Adrenal gland (tissue), 9 donors: ENCODE measurements at regions not wholly inside any gene's neighbourhood (a gene's known extent, or its start where the extent isn't known, plus 50 kb on each side); places are given as distances from the start of the nearest gene placed in this dataset.

Experiments
- DNase-seq, 7 donors: peaks; one replicate each; pipeline ENCODE4 v3.0.0-alpha.2; 2019 to 2020
- H3K27ac ChIP-seq, 5 donors: fragments of 200-600 bp; sonication (generic) in 4 of 5; 1 replicate in 3 of 5; 2 replicates in 2 of 5; pipeline versions ENCODE4 v1.5.1 to v1.8.0; 2016 to 2020; ENCODE audit warnings: mild to moderate bottlenecking in 1 of 5
- H3K27me3 ChIP-seq: fragments of 200-600 bp; 2 replicates; pipeline ENCODE4 v1.8.0; 2021
- H3K36me3 ChIP-seq, 2 donors: fragments of 200-600 bp; replicated peaks in 1 of 2; 1 replicate in 1 of 2; 2 replicates in 1 of 2; pipeline versions ENCODE4 v1.5.1 to v1.8.0; 2018 to 2022
- H3K4me1 ChIP-seq, 2 donors: fragments of 200-600 bp; replicated peaks in 1 of 2; 1 replicate in 1 of 2; 2 replicates in 1 of 2; pipeline versions ENCODE4 v1.5.1 to v1.8.0; 2018 to 2021
- H3K4me3 ChIP-seq, 4 donors: fragments of 200-600 bp; sonication (generic) in 3 of 4; one replicate each; pipeline ENCODE4 v1.5.1; 2016 to 2018
- H3K9me3 ChIP-seq, 3 donors: fragments of 200-600 bp; sonication (generic) in 1 of 3; replicated peaks in 1 of 3; 1 replicate in 2 of 3; 2 replicates in 1 of 3; pipeline versions ENCODE4 v1.5.1 to v1.8.0; 2016 to 2021
- CTCF ChIP-seq, 6 experiments: fragments of 450-650 bp in 4 of 6; fragments of 200-600 bp in 2 of 6; sonication (generic) in 1 of 6; IDR thresholded peaks; 1 replicate in 5 of 6; 2 replicates in 1 of 6; pipeline versions ENCODE4 v1.5.1 to v1.8.0; 2016 to 2021; ENCODE audit warnings: antibody characterized with exemption in 6 of 6, mild to moderate bottlenecking in 2 of 6, moderate library complexity in 1 of 6
- POLR2A ChIP-seq, 2 donors: fragments of 450-650 bp; IDR thresholded peaks; one replicate each; pipeline ENCODE4 v1.6.1; 2017; ENCODE audit warnings: antibody characterized with exemption in 2 of 2, mild to moderate bottlenecking in 2 of 2, moderate library complexity in 1 of 2
- WGBS, 4 donors: extraction: QIAGEN DNeasy Blood & Tissue Kit in 2 of 4; methylation state at CpG; one replicate each; pipeline versions ENCODE4 v1.1.5 to v1.1.7; 2013 to 2017; 5-methylcytosine and 5-hydroxymethylcytosine counted together
- intact Hi-C, 2 donors: fragments of 100-400 bp; cut with DNase I; formaldehyde crosslinking; loops; one replicate each; pipeline versions ENCODE4 v1.14.1 to v1.15.0; 2022 to 2023
- donor health status: healthy with polysubstance abuse.
- donor health status: Bipolar disorder and iron deficiency.
- donor health status: DM: yes; HTN: yes; CAD: no.
- donor health status: DM: no; HTN: no; CAD: no.
- donor health status: DM: no; HTN: no; CAD: no.

GRCh38 chr16:82360024-82360783 lies 190.2 kb upstream of the MPHOSPH6 start:
- TF ChIP-seq POLR2A (IDR thresholded peaks at IDR 0.05) (no peak), CTCF (IDR thresholded peaks at IDR 0.05) (no peak)
- 91 to 96% (median 94%) methylated on average over 2 of the region's 2 CpGs for WGBS, 4 donors
- Histone ChIP-seq H3K27ac (no peak overlapping the region), H3K4me3 (no peak overlapping the region), H3K9me3 (no peaks in the 10 kb centered on the region), H3K27me3 (no peaks in the 10 kb centered on the region), H3K4me1 (no peaks in the 10 kb centered on the region), H3K36me3 (no peaks in the 10 kb centered on the region)
- DNase-seq: no peak
- intact Hi-C loops: no loop called here

- TF ChIP-seq POLR2A (IDR thresholded peaks at IDR 0.05) (no peak), CTCF (IDR thresholded peaks at IDR 0.05) (no peak)
- Histone ChIP-seq H3K4me1 (no peaks in the 10 kb centered on the region), H3K27me3 (no peaks in the 10 kb centered on the region), H3K9me3 (no peaks in the 10 kb centered on the region), H3K4me3 (no peak overlapping the region), H3K27ac (no peak overlapping the region), H3K36me3 (no peaks in the 10 kb centered on the region)
- intact Hi-C loops: no loop called here
- no peak for DNase-seq
- 74 to 86% (median 78%) methylated on average over 7 of the region's 7 CpGs for WGBS, 4 donors
These were observed 188.7 kb upstream of the MPHOSPH6 start for GRCh38 chr16:82358606-82359221.

GRCh38 chr16:82358161-82358560 lies 188.1 kb upstream of the MPHOSPH6 start:
- Histone ChIP-seq H3K9me3 (no peaks in the 10 kb centered on the region), H3K27ac (no peak overlapping the region), H3K36me3 (no peaks in the 10 kb centered on the region), H3K4me1 (no peaks in the 10 kb centered on the region), H3K4me3 (no peak overlapping the region), H3K27me3 (no peaks in the 10 kb centered on the region)
- no peak for DNase-seq
- TF ChIP-seq POLR2A (IDR thresholded peaks at IDR 0.05): no peak
- TF ChIP-seq CTCF (IDR thresholded peaks at IDR 0.05): no peak
- WGBS, 4 donors: 67 to 82% (median 73%) methylated on average over 3 of the region's 3 CpGs
- intact Hi-C loops: no loop called here

- H3K36me3 ChIP-seq: no peaks in the 10 kb centered on the region
- H3K4me3 ChIP-seq: no peak overlapping the region
- H3K4me1 ChIP-seq: no peaks in the 10 kb centered on the region
- DNase-seq: no peak
- no peak for TF ChIP-seq CTCF (IDR thresholded peaks at IDR 0.05)
- TF ChIP-seq POLR2A (IDR thresholded peaks at IDR 0.05): no peak
- H3K27me3 ChIP-seq: no peaks in the 10 kb centered on the region
- intact Hi-C loops: no loop called here
- WGBS, 4 donors: 75 to 91% (median 87%) methylated on average over 4 of the region's 4 CpGs
- H3K9me3 ChIP-seq: no peaks in the 10 kb centered on the region
- H3K27ac ChIP-seq: no peak overlapping the region
These were observed 187.2 kb upstream of the MPHOSPH6 start for GRCh38 chr16:82357237-82357636.
